Endodermal cell (in vitro differentiated cells): ENCODE measurements at regions not wholly inside any gene's neighbourhood (a gene's known extent, or its start where the extent isn't known, plus 50 kb on each side); places are given as distances from the start of the nearest gene placed in this dataset.

Source experiments
- DNase-seq: peaks from one replicate; pipeline ENCODE4 v3.0.0-alpha.2; 2017
- H3K27ac ChIP-seq: 2 replicates; pipeline ENCODE4 v1.5.1; 2013; ENCODE audit warnings: mild to moderate bottlenecking, low read depth, low read length, moderate library complexity
- H3K27me3 ChIP-seq: 2 replicates; pipeline ENCODE4 v1.6.1; 2013; ENCODE audit warnings: mild to moderate bottlenecking, low read length, moderate library complexity; ENCODE audit not compliant: insufficient read depth, control insufficient read depth, poor library complexity, severe bottlenecking
- H3K36me3 ChIP-seq: 2 replicates; pipeline ENCODE4 v1.7.0; 2013; ENCODE audit warnings: mild to moderate bottlenecking, low read length, moderate library complexity; ENCODE audit not compliant: control insufficient read depth, insufficient read depth
- H3K4me1 ChIP-seq: one replicate; pipeline ENCODE4 v1.7.0; 2013; ENCODE audit warnings: low read length; ENCODE audit not compliant: control insufficient read depth, insufficient read depth
- H3K4me3 ChIP-seq: 2 replicates; pipeline ENCODE4 v1.5.1; 2013; ENCODE audit warnings: mild to moderate bottlenecking, low read length, moderate library complexity
- H3K9ac ChIP-seq: 2 replicates; pipeline ENCODE4 v1.6.1; 2013; ENCODE audit warnings: mild to moderate bottlenecking, low read length, moderate library complexity; ENCODE audit not compliant: poor library complexity, severe bottlenecking; ENCODE audit errors: extremely low read depth
- H3K9me3 ChIP-seq: 2 replicates; pipeline ENCODE4 v1.6.1; 2013; ENCODE audit warnings: mild to moderate bottlenecking, low read length, moderate library complexity; ENCODE audit not compliant: control insufficient read depth
- H3K27ac Mint-ChIP-seq: 2 replicates; pipeline ENCODE4 v1.8.0; 2020; ENCODE audit warnings: mixed read lengths
- H3K27me3 Mint-ChIP-seq: 2 replicates; pipeline ENCODE4 v1.8.0; 2021; ENCODE audit warnings: mild to moderate bottlenecking, mixed read lengths; ENCODE audit not compliant: insufficient read depth
- H3K36me3 Mint-ChIP-seq: 2 replicates; pipeline ENCODE4 v1.8.0; 2020; ENCODE audit warnings: low read depth, mixed read lengths
- H3K4me1 Mint-ChIP-seq: 2 replicates; pipeline ENCODE4 v1.8.0; 2020; ENCODE audit warnings: mixed read lengths
- H3K4me3 Mint-ChIP-seq: 2 replicates; pipeline ENCODE4 v1.8.0; 2020; ENCODE audit warnings: mild to moderate bottlenecking, moderate library complexity, mixed read lengths
- H3K9me3 Mint-ChIP-seq: 2 replicates; pipeline ENCODE4 v1.8.0; 2020; ENCODE audit warnings: mild to moderate bottlenecking, mixed read lengths
- CTCF ChIP-seq: fragments of 200-600 bp; sonication (generic); conservative IDR thresholded peaks from 2 replicates; pipeline ENCODE4 v1.5.0; 2021; ENCODE audit warnings: antibody characterized with exemption, mild to moderate bottlenecking
- WGBS, 2 experiments: methylation state at CpG; one replicate each; pipeline versions ENCODE4 v1.1.5 to v1.1.7; 2013; ENCODE audit warnings: missing lambda C conversion rate in 2 of 2, mixed read lengths in 1 of 2; ENCODE audit not compliant: insufficient coverage in 1 of 2, insufficient read length in 1 of 2; 5-methylcytosine and 5-hydroxymethylcytosine counted together

GRCh38 chr1:184285401-184286087 lies 101.3 kb upstream of the C1orf21 start:
- TF ChIP-seq CTCF = no peak
- 87 to 92% methylated on average over 4 of the region's 4 CpGs for WGBS, 2 experiments

GRCh38 chr1:184287001-184287400 lies 99.8 kb upstream of the C1orf21 start:
- no peak overlapping the region for H3K27ac ChIP-seq
- Mint-ChIP-seq H3K27ac (no peak overlapping the region), H3K27me3 (peaks cover 6% of the 10 kb centered on the region), H3K36me3 (no peaks in the 10 kb centered on the region), H3K4me1 (no peaks in the 10 kb centered on the region), H3K4me3 (no peak overlapping the region), H3K9me3 (peaks cover 47% of the 10 kb centered on the region)
- no peak for DNase-seq
- no peak overlapping the region for H3K4me3 ChIP-seq
- H3K4me1 ChIP-seq = no peaks in the 10 kb centered on the region
- no peak overlapping the region for H3K9ac ChIP-seq
- TF ChIP-seq CTCF = no peak
- WGBS, 2 experiments = 90 to 96% methylated on average over 8 of the region's 8 CpGs
- no peaks in the 10 kb centered on the region for H3K27me3 ChIP-seq
- peaks cover 40% of the 10 kb centered on the region for H3K9me3 ChIP-seq
- H3K36me3 ChIP-seq = no peaks in the 10 kb centered on the region

More at GRCh38 chr1:184285401-184286087, 101.3 kb upstream of the C1orf21 start:
- H3K9ac ChIP-seq = no peak overlapping the region
- H3K27me3 ChIP-seq = no peaks in the 10 kb centered on the region
- Mint-ChIP-seq H3K4me1 (no peaks in the 10 kb centered on the region), H3K9me3 (peaks cover 34% of the 10 kb centered on the region), H3K27ac (no peak overlapping the region), H3K4me3 (no peak overlapping the region), H3K27me3 (peaks cover 6% of the 10 kb centered on the region), H3K36me3 (no peaks in the 10 kb centered on the region)
- H3K27ac ChIP-seq = no peak overlapping the region
- DNase-seq = no peak
- no peaks in the 10 kb centered on the region for H3K36me3 ChIP-seq
- no peak overlapping the region for H3K4me3 ChIP-seq
- no peaks in the 10 kb centered on the region for H3K4me1 ChIP-seq
- H3K9me3 ChIP-seq = peaks cover 31% of the 10 kb centered on the region

- H3K4me3 ChIP-seq = peak overlapping the region; percentile 13
- DNase-seq = no peak
- no peak overlapping the region for H3K9ac ChIP-seq
- no peak for TF ChIP-seq CTCF
- H3K9me3 Mint-ChIP-seq = peaks cover 53% of the 10 kb centered on the region
- WGBS, 2 experiments = 91 to 94% methylated on average over 4 to 5 of the region's 5 CpGs
- H3K27ac Mint-ChIP-seq = no peak overlapping the region
- H3K36me3 ChIP-seq = no peaks in the 10 kb centered on the region
- no peaks in the 10 kb centered on the region for H3K27me3 ChIP-seq
- no peak overlapping the region for H3K27ac ChIP-seq
- H3K4me1 Mint-ChIP-seq = no peaks in the 10 kb centered on the region
- H3K4me3 Mint-ChIP-seq = no peak overlapping the region
- peaks cover 6% of the 10 kb centered on the region for H3K27me3 Mint-ChIP-seq
- no peaks in the 10 kb centered on the region for H3K4me1 ChIP-seq
- H3K9me3 ChIP-seq = peaks cover 40% of the 10 kb centered on the region
- H3K36me3 Mint-ChIP-seq = no peaks in the 10 kb centered on the region
These were observed 96.8 kb upstream of the C1orf21 start for GRCh38 chr1:184289825-184290550.
